GM12872 (cell line): ENCODE measurements at regions not wholly inside any gene's neighbourhood (a gene's known extent, or its start where the extent isn't known, plus 50 kb on each side); places are given as distances from the start of the nearest gene placed in this dataset.

Experiments used
- TF ChIP-seq, protein P1 (sequence below): IDR thresholded peaks from 3 replicates; pipeline ENCODE4 v1.5.1; 2011; ENCODE audit warnings: low read depth, mild to moderate bottlenecking, low read length, moderate library complexity; ENCODE audit not compliant: insufficient read depth

DNA sequence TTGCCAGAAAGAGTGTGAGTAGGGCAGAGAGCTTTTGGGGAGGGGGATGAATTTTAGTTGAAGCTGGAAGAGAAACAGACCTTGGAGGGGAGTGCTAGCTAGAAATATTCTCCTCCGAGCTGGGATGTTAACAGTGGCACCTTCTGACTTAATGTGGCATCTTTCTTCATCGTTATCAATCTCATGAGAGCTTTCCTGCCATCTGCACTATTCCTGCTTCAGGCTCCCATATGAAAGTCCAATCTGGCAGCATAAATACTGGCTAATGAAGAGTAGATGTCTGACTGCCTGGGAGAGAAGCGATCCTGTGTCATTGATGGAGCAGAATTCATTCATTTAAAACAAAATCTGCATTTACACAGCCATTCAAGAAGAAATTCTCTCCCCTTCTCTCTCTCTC is 284.5 kb downstream of the TMEM38B start:
- TF ChIP-seq, protein P1, sequence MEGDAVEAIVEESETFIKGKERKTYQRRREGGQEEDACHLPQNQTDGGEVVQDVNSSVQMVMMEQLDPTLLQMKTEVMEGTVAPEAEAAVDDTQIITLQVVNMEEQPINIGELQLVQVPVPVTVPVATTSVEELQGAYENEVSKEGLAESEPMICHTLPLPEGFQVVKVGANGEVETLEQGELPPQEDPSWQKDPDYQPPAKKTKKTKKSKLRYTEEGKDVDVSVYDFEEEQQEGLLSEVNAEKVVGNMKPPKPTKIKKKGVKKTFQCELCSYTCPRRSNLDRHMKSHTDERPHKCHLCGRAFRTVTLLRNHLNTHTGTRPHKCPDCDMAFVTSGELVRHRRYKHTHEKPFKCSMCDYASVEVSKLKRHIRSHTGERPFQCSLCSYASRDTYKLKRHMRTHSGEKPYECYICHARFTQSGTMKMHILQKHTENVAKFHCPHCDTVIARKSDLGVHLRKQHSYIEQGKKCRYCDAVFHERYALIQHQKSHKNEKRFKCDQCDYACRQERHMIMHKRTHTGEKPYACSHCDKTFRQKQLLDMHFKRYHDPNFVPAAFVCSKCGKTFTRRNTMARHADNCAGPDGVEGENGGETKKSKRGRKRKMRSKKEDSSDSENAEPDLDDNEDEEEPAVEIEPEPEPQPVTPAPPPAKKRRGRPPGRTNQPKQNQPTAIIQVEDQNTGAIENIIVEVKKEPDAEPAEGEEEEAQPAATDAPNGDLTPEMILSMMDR, result no peak

DNA sequence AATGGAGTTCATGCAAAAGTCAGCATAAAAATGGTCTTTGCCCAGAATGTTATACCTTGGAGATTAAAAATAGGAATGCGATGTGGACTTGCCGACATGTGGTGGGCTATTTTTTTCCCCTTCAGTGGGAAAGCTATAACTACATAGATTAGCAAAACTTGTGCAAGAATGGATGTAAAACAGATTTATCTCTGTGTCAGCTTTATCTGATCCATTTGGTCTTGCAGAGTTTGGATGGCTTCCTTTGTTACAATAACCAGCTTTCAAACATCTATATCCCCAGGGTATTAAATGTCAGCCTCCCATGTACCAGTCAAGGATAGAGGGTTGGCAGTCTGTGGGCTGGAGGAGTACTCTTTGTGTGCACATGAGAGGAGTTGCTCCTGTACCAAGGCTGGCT is 284.9 kb downstream of the TMEM38B start:
- TF ChIP-seq, protein P1, result no peak

DNA sequence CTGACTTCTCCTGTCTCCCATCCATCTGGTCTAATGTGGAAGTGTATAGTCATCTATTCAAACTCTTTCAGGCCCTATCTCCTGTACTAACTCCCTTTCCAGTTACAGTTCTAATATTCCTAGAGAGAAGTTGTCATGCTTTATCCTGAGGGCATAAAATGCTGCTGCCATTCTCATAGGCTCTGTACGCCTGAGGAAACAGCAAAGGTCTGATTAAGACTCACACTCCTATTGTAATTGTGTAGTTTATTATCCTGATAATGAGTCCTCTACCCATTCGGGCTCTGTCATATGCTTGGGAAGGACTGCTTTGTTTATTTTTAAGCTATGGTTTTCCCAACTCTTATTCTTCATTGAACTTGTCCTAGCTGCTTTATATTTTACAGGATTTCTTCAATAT is 290.4 kb downstream of the TMEM38B start:
- TF ChIP-seq, protein P1, result no peak

DNA sequence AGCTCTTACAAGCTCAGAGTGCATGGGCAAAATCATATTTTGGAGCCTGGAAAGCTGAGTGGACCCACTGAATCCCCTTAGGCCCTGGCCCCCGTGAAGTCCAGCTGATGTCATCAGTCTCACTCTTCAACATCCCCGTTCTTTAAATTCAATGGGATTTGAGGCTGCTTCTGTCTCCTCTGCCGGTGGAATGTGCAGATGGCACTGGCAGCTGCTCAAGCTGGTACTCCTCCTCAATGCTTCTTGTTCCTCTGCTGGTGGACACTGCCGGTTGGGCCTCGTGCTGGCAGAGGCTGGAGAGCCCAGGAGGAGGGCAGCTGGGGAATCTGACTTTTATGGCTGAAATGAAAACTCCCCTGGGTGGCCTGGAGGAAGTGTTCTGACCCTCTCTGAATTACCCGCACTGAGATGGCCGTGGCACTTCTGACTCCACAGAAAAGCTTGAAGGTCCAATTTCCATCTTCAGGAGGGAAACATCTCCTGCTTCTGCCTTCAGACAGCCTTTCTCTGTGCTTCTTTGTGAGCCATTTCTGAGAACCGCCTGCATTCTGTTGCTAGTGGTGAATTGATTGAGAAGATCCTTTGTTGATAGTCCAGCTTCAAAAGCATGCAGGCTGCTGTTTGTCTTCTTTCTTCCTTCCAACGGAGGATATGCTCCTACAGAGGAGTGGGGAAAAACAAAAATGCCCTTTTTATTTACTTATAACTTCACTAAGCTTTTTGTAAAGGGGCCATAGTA is 298.9 kb downstream of the TMEM38B start:
- TF ChIP-seq, protein P1, result no peak

DNA sequence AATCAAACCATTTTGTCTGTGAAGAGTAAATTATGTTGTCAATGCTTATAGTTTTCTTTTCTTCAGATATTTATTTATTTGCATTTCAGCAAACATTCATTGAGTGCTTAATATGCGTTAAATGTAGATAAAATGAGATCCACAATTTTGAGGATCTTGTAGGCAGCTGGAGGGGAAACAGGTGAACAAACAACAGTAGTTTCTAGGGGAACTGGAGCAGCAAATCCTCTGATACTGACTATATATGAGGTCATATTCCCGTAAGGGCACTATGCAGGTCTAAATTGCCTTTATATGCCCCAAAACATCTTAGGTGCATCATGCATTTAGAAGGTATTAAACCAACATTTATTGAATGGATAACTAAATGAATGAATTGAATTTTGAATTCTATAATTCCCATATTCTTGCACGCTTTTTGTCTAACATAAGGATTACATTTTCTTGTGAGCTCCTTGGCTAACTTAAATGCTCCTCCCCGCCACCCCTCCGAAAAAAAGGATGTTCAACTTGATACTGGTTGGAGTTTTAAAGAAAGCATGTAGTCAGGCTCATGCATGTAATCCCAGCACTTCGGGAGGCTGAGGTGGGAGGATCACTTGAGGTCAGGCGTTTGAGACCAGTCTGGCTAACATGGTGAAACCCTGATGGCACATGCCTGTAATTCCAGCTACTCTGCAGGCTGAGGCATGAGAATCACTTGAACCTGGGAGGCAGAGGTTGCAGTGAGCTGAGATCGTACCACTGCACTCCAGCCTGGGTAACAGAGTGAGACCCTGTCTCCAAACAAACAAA is 299.8 kb downstream of the TMEM38B start:
- TF ChIP-seq, protein P1, result no peak

DNA sequence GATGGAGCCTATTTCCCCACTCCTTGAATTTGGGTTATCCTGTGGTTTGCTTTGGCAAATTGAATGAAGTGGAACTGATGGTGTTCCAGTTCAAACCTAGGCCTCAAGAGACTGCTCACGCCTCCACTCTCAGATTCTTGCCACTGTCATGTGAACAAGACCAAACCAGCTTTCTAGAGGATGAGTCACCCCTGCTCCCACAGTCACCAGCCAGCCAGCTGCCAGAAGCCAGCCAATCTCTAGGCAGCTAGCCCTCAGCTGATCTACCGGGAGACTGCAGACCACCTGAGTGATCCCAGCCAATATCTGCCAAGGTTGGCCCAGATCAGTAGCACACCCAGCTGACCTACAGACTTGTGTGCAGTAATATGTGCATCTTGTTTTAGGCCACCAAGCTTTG is 300.6 kb downstream of the TMEM38B start:
- TF ChIP-seq, protein P1, result no peak

DNA sequence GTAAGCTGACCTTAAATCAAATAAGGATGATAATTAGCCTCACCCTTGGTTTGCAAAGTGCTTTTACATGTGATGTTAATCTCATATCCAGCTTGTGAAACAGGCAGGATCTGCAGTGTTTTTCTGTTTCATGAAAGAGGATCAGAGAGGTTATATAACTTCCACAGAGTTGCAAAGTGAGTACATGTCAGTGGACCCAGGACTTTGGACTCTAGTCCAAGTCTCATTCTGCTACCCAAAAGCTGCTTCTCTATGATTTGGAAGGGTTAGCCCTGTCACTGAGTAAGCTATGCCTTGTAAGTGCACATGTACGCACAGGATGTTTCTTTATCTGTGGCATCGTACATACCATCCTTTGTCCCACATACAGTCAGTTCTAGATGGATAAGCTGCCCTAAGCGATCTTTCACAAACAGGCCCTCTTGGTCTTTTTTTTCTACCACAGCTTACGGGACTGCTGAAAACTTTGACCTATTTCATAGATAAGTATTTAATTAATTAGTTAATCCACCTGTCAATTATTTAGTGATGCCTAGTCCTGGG is 322.9 kb downstream of the TMEM38B start:
- TF ChIP-seq, protein P1, result no peak
